SH-SY5Y (cell line): ENCODE measurements at regions not wholly inside any gene's neighbourhood (a gene's known extent, or its start where the extent isn't known, plus 50 kb on each side); places are given as distances from the start of the nearest gene placed in this dataset.
A peak's percentile ranks its signal among the peaks of the same experiment; 100 is the strongest.

Source experiments
- GATA2 ChIP-seq: IDR thresholded peaks from 2 replicates; pipeline ENCODE4 v1.6.1; 2011; ENCODE audit warnings: mild to moderate bottlenecking, low read depth, low read length
- GATA3 ChIP-seq: IDR thresholded peaks from 2 replicates; pipeline ENCODE4 v1.6.1; 2011; ENCODE audit warnings: low read depth, mild to moderate bottlenecking, low read length, moderate library complexity

DNA sequence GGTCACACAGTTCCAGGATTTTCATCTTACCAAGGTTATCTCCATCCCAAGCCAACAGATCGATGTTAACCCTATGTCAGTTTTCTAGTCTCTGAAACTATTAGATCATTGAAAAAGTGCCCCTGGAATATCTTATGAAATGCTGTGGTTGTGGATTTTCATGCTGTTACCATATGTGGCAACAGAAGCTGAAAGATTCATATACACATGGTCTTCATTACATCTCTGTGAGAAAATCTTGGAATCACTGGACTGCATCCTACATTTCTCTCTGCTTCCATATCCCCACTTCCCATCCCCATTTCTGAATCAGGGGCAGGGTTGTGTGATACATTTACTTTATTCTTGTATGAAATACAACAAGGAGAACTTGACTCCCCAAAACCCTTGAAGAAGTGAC lies 146.1 kb downstream of the SLC16A9 start:
- TF ChIP-seq GATA2 (no peak), GATA3 (no peak)

DNA sequence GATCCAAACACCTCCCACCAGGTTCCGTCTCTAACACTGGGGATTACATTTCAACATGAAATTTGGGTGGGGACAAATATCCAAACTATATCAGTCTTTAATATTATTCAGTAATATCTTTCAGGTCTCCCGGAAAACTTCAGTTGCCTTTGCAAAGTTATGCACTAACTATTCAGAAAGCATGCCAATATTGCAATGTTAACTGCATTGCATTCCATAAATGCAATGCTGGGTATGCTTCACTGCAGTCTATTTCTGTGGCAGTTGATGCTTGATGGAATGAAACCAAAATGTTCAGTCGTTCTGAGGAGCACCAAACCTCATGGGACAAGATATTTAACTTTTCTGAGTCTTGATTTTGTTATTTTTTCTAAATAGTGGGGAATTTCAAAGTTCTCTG lies 147.5 kb downstream of the SLC16A9 start:
- TF ChIP-seq GATA3 (no peak), GATA2 (no peak)

- TF ChIP-seq GATA3 (no peak), GATA2 (no peak)
Observed at GRCh38 chr10:59561477-59562121, 148.1 kb downstream of the SLC16A9 start.

- TF ChIP-seq GATA2 (no peak), GATA3 (no peak)
Observed at GRCh38 chr10:59560990-59561389, 148.7 kb downstream of the SLC16A9 start.

GRCh38 chr10:59560161-59560560 lies 149.5 kb downstream of the SLC16A9 start:
- TF ChIP-seq GATA3: no peak
- no peak for TF ChIP-seq GATA2

- no peak for TF ChIP-seq GATA3
- no peak for TF ChIP-seq GATA2
Observed at GRCh38 chr10:59558066-59558465, 151.6 kb downstream of the SLC16A9 start.

DNA sequence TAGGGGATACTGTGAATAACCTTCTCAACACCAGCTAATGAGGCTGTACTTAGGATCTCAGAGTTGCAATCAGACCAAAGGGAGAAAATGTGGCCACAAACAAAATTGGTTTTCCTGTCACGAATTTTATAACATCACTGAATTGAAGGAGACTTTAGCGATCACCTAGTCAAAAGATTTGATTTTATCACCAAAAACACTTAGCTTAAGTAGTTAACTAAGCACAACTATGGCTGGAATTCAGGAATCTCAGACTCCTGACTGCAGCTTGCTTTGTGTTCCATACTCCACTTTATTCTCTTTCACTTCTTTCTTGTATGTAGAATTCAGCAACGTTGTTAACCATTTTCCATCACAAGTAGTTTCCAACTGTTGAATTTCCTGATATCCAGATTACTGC lies 152.0 kb downstream of the SLC16A9 start:
- TF ChIP-seq GATA3 (no peak), GATA2 (no peak)

GRCh38 chr10:59557052-59557451 lies 152.6 kb downstream of the SLC16A9 start:
- TF ChIP-seq GATA2 (peak; percentile 40), GATA3 (no peak)

DNA sequence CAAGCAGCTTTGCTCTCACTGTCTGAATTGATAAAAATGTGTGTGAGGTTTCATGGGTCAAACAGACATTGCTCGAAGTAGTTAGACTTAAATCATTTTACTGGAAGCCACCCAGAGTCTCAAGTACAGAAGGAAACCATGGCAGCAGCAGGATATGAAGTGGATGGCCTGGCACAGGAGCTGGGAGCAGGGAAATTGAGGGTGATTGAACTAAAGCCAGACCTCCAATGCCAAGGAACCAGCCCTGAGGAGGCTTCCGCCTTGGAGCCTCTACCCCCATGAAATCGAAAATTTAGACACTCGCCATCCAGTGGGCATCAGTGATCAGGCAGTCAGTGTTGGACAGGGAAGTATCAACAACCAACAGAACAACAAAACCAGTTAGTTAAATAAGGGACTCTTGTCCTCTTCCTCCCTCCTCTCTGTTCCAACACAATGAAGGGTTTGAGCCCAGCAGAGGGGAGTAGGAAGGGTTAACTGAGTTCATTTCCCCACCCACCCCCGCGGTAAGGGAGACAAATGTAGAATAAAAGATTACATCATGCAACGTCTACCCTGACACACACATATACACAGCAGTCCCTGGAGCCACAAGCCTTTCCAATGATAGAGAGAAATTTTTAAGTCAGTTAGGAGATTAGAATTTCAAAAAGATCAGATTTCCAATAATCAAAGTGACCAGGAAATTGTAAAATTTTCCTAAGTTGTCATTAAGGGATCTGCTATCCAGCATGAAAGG lies 156.3 kb downstream of the SLC16A9 start:
- TF ChIP-seq GATA2 (no peak), GATA3 (no peak)

DNA sequence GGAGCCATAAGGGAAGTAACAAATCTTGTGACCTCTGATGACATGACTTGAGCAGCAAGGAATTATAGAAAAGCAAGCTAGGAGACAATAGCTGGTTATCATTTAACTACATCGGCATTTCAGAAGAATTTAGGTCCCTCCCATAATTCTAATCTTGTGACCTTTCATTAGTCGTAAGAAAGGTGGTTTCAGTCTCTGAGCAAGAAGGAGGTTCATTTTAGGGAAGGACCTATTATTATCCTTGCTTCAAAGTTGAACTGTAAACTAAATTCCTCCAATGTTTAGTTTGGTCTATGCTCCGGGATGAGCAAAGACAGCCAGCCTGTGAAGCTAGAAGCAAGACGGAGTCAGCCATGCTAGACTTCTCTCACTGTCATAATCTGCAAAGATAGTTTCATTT lies 159.6 kb downstream of the SLC16A9 start:
- TF ChIP-seq GATA3: no peak
- no peak for TF ChIP-seq GATA2

GRCh38 chr10:59538623-59539022 lies 171.0 kb downstream of the SLC16A9 start:
- TF ChIP-seq GATA3: no peak
- TF ChIP-seq GATA2: no peak

- no peak for TF ChIP-seq GATA3
- no peak for TF ChIP-seq GATA2
Observed at GRCh38 chr10:59537501-59537900, 172.1 kb downstream of the SLC16A9 start.

GRCh38 chr10:59536167-59537014 lies 173.3 kb downstream of the SLC16A9 start:
- no peak for TF ChIP-seq GATA3
- 0 out of 2 replicates have a peak, but pooled peaks have one; percentile 23 for TF ChIP-seq GATA2

DNA sequence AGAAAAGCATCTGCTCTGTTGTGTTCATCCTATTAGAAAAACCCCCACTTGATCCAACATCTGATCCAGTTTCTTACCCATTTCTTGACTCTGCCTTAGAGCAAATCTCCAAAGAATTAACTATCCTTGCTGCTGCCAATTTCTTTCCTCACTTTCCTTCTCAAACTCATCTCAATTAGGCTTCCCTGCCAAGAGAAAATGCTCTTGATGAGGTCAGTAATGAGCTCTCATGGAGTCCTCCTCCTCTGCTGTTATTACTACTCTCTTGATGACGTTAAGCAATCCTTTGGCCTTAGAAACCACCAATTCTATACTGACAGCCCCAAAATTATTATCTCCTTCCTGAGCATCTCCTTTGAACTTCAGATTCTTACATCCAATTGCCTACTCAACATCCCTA lies 162.0 kb upstream of the FAM13C start:
- TF ChIP-seq GATA2 (no peak), GATA3 (no peak)

GRCh38 chr10:59523851-59524250 lies 161.5 kb upstream of the FAM13C start:
- TF ChIP-seq GATA2 (no peak), GATA3 (no peak)

DNA sequence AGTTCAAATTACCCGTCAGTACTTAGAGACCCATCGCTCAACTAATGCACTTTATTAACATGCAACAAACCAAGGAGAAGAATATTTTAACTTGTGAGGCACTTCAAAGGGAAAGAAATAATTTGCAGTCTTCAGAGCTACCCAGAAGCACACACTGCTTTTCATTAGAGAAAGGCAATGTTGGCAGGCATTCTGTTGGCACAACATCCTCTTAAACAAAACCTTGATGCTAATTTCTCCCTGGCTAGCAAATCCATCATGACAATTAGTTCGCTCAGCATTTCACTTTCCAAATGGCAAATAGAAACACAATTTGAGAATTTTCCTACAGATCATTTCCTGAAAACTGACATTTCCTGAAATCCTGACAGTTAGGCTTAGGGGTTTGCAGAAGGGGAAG lies 155.6 kb upstream of the FAM13C start:
- TF ChIP-seq GATA2: no peak
- TF ChIP-seq GATA3: no peak
